Kidney (tissue), 13 donors: ENCODE measurements at regions not wholly inside any gene's neighbourhood (a gene's known extent, or its start where the extent isn't known, plus 50 kb on each side); places are given as distances from the start of the nearest gene placed in this dataset.

Source experiments
- DNase-seq, 5 donors: peaks; one replicate each; pipeline ENCODE4 v3.0.0-alpha.2; 2013 to 2020
- FAIRE-seq: peaks from 2 replicates; lab custom pipeline; 2012; peaks lifted over from hg19 to GRCh38; lab: Jason Lieb, UNC
- H3K27ac ChIP-seq, 2 donors: one replicate each; pipeline ENCODE4 v1.7.0; 2013; ENCODE audit warnings: low read depth in 2 of 2, low read length in 2 of 2, inconsistent platforms in 1 of 2
- H3K27me3 ChIP-seq: one replicate; pipeline ENCODE4 v1.7.1; 2013; ENCODE audit warnings: low read length, inconsistent platforms; ENCODE audit not compliant: control insufficient read depth, insufficient read depth
- H3K36me3 ChIP-seq, 3 donors: one replicate each; pipeline versions ENCODE4 v1.7.0 to v1.7.1; 2013; ENCODE audit warnings: low read length in 3 of 3, control low read depth in 1 of 3, inconsistent platforms in 1 of 3; ENCODE audit not compliant: insufficient read depth in 3 of 3, control insufficient read depth in 2 of 3
- H3K4me1 ChIP-seq, 3 donors: one replicate each; pipeline versions ENCODE4 v1.7.0 to v1.7.1; 2013; ENCODE audit warnings: low read length in 3 of 3, inconsistent platforms in 1 of 3, low read depth in 1 of 3; ENCODE audit not compliant: control insufficient read depth in 2 of 3, insufficient read depth in 2 of 3
- H3K4me3 ChIP-seq, 3 donors: one replicate each; pipeline versions ENCODE4 v1.7.0 to v1.8.1; 2013; ENCODE audit warnings: low read length in 3 of 3, control low read depth in 1 of 3, inconsistent platforms in 1 of 3
- H3K9ac ChIP-seq, 3 donors: one replicate each; pipeline versions ENCODE4 v1.7.0 to v1.7.1; 2013; ENCODE audit warnings: low read length in 3 of 3, control low read depth in 1 of 3, inconsistent platforms in 1 of 3
- H3K9me3 ChIP-seq, 3 donors: one replicate each; pipeline versions ENCODE4 v1.7.0 to v1.7.1; 2013; ENCODE audit warnings: low read length in 3 of 3, control low read depth in 1 of 3, inconsistent platforms in 1 of 3; ENCODE audit not compliant: control insufficient read depth in 2 of 3, insufficient read depth in 1 of 3
- intact Hi-C: fragments of 100-400 bp; cut with DNase I; formaldehyde crosslinking; loops from one replicate; pipeline ENCODE4 v1.11.1; 2022
- TF ChIP-seq, protein P1 (sequence below): IDR thresholded peaks from 3 replicates; pipeline ENCODE4 v1.5.1; 2012; ENCODE audit warnings: mild to moderate bottlenecking, moderate library complexity, borderline replicate concordance; ENCODE audit not compliant: insufficient read depth; ENCODE audit errors: extremely low read depth
- donor health status: control.
- donor health status: control.
- donor health status: control.
- donor health status: control.
- donor health status: control.
- donor health status: DM: yes; HTN: yes; CAD: no.
- donor health status: Normal renal cell carcinoma (clear cell type).

GRCh38 chr7:17690030-17690429, 250.3 kb downstream of the SNX13 start:
- TF ChIP-seq, protein P1, sequence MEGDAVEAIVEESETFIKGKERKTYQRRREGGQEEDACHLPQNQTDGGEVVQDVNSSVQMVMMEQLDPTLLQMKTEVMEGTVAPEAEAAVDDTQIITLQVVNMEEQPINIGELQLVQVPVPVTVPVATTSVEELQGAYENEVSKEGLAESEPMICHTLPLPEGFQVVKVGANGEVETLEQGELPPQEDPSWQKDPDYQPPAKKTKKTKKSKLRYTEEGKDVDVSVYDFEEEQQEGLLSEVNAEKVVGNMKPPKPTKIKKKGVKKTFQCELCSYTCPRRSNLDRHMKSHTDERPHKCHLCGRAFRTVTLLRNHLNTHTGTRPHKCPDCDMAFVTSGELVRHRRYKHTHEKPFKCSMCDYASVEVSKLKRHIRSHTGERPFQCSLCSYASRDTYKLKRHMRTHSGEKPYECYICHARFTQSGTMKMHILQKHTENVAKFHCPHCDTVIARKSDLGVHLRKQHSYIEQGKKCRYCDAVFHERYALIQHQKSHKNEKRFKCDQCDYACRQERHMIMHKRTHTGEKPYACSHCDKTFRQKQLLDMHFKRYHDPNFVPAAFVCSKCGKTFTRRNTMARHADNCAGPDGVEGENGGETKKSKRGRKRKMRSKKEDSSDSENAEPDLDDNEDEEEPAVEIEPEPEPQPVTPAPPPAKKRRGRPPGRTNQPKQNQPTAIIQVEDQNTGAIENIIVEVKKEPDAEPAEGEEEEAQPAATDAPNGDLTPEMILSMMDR, result no peak
- H3K4me3 ChIP-seq, result no peak overlapping the region
- intact Hi-C loops, result no loop called here
- no peaks in the 10 kb centered on the region for H3K4me1 ChIP-seq
- FAIRE-seq, result no peak
- no peak for DNase-seq
- H3K27me3 ChIP-seq, result no peaks in the 10 kb centered on the region
- no peak overlapping the region for H3K9ac ChIP-seq
- no peaks in the 10 kb centered on the region for H3K9me3 ChIP-seq
- no peak overlapping the region for H3K27ac ChIP-seq
- H3K36me3 ChIP-seq, result no peaks in the 10 kb centered on the region

GRCh38 chr7:17696422-17696821, 243.9 kb downstream of the SNX13 start:
- H3K27me3 ChIP-seq, result no peaks in the 10 kb centered on the region
- H3K4me3 ChIP-seq, result no peak overlapping the region
- H3K4me1 ChIP-seq, result no peaks in the 10 kb centered on the region
- no peaks in the 10 kb centered on the region for H3K36me3 ChIP-seq
- FAIRE-seq, result no peak
- peaks cover 0 to 16% (median 3%) of the 10 kb centered on the region in 3 donors for H3K9me3 ChIP-seq
- no peak for DNase-seq
- H3K9ac ChIP-seq, result no peak overlapping the region
- no peak overlapping the region for H3K27ac ChIP-seq
- TF ChIP-seq, protein P1, result no peak
- intact Hi-C loops, result no loop called here

DNA sequence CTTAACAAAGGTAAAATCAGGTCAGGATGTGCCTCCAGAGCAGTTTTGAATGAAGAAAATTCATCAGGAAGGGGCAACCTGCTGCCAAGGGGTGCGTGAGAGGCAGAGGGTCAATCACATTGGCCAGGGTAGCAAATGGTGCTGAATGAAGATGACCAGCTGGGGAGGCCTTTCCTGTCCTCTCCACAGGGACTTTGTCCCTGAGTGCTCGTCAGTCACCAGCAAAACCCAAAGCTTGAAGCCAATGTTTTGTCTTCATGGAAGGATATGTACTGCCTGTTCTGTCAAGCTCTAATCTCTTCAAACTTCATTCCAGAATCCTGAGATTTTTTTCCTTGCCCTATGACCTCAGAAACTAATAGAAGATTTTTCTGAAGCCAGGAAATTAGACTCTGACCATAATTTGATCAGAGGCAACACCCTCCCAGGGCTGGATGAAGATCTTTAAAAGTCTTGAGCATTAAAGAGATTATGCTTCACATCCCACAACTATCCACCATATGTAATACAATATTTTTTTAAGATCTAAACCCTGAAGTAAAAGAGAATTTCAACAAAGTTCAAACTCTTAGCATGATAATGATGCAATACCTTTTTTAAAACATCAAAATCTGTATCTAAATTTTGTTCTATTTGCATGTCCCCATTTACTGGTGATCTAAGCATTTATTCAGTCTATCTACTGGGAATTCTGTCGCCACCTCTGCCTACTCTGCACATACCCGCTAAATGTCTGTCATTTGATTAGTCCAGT, 243.0 kb downstream of the SNX13 start:
- TF ChIP-seq, protein P1, result no peak
- H3K4me1 ChIP-seq, result no peaks in the 10 kb centered on the region
- H3K4me3 ChIP-seq, result no peak overlapping the region
- no peaks in the 10 kb centered on the region for H3K36me3 ChIP-seq
- peaks cover 0 to 16% (median 3%) of the 10 kb centered on the region in 3 donors for H3K9me3 ChIP-seq
- DNase-seq (no peak), FAIRE-seq (no peak)
- intact Hi-C loops, result no loop called here
- H3K9ac ChIP-seq, result no peak overlapping the region
- no peaks in the 10 kb centered on the region for H3K27me3 ChIP-seq
- no peak overlapping the region for H3K27ac ChIP-seq
